ENCODE measurements at regions not wholly inside any gene's neighbourhood (a gene's known extent, or its start where the extent isn't known, plus 50 kb on each side); places are given as distances from the start of the nearest gene placed in this dataset.

DNA sequence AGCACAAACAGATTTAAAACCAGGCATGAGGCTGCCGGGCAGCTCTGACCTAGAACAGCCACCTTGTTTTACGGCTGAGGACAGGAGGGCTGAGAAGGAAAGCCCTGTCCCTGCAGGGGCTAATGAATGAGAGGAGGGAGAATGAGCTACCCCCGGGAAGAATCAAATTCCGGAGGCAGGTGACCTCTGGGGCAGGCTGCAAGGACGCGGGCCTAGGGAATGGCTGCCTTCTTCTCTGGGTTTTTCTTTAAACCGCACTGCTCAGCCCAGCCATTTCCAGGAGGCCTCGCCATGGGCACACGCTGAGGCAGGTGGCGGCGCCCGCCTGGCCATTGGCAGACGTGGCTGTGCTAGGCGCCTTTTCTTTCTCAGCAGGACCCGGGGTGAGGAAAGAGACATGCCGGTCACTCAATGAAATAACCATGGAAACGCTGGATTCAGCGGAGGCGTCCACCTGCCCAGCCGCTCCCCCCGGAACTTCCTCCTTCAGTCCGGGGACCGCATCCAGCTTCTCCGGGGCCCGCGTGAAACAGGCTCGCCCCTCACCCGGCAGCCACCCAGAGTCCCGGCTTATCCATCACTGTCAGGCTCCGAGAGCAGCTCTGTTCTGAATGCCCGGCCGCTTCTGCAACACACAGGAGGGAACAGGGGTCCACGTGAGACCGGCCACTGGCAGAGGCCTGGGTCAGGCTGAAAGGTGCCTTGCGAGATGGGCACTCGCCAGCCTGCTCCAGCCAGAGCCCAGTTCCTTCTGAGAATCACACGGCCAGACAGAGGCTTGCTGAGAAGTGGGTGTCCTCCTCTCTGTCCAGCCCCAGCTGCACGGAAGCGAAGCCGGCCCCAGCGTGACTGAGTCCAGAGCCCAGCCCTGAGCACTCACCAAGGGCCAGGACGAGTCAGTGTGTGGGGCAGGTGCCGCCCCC, 82.1 kb downstream of the PDGFA start:
- 89 to 93% methylated on average over 43 of the region's 43 CpGs for WGBS, 2 donors
- intact Hi-C loops (cut with DNase I): no loop called here
- no peaks in the 10 kb centered on the region for H3K27me3 ChIP-seq
- no peak overlapping the region for H3K27ac ChIP-seq
- no peaks in the 10 kb centered on the region for H3K36me3 ChIP-seq
- no peak for FAIRE-seq
- no peak for DNase-seq
- H3K9me3 ChIP-seq: no peaks in the 10 kb centered on the region
- H3K4me3 ChIP-seq: no peak overlapping the region
- TF ChIP-seq, protein P1, sequence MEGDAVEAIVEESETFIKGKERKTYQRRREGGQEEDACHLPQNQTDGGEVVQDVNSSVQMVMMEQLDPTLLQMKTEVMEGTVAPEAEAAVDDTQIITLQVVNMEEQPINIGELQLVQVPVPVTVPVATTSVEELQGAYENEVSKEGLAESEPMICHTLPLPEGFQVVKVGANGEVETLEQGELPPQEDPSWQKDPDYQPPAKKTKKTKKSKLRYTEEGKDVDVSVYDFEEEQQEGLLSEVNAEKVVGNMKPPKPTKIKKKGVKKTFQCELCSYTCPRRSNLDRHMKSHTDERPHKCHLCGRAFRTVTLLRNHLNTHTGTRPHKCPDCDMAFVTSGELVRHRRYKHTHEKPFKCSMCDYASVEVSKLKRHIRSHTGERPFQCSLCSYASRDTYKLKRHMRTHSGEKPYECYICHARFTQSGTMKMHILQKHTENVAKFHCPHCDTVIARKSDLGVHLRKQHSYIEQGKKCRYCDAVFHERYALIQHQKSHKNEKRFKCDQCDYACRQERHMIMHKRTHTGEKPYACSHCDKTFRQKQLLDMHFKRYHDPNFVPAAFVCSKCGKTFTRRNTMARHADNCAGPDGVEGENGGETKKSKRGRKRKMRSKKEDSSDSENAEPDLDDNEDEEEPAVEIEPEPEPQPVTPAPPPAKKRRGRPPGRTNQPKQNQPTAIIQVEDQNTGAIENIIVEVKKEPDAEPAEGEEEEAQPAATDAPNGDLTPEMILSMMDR (IDR thresholded peaks at IDR 0.05): no peak
- no peak for ATAC-seq
- H3K4me1 ChIP-seq: no peaks in the 10 kb centered on the region

DNA sequence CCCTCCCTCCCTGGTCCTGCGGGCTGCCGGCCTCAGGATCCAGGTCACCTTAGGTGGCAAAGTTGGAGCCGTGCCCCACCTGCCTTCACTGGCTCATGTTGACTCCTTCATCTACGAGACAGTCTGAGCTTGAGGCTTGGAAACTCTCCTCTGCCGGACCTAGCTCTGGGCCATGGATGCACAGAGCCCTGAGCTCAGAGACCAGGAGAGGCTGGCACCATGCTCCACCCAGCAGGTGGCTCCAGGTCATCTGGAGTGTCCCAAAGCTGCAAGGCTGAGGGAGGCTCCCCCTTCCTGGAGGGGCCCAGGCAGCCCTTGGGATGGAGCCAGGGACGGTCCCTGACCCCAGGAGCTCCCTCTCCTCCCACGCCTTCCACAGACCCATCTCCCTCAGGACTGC, 81.3 kb downstream of the PDGFA start:
- no peaks in the 10 kb centered on the region for H3K36me3 ChIP-seq
- TF ChIP-seq, protein P1 (IDR thresholded peaks at IDR 0.05): no peak
- WGBS, 2 donors: 77 to 79% methylated on average over 7 of the region's 7 CpGs
- FAIRE-seq (no peak), DNase-seq (peak in 1 of 6 donors; percentile 42), ATAC-seq (peak in 2 of 4 donors; percentile 40 to 66)
- H3K4me3 ChIP-seq: no peak overlapping the region
- no peak overlapping the region for H3K27ac ChIP-seq
- intact Hi-C loops (cut with DNase I): no loop called here
- no peaks in the 10 kb centered on the region for H3K4me1 ChIP-seq
- H3K9me3 ChIP-seq: no peaks in the 10 kb centered on the region
- H3K27me3 ChIP-seq: no peaks in the 10 kb centered on the region

DNA sequence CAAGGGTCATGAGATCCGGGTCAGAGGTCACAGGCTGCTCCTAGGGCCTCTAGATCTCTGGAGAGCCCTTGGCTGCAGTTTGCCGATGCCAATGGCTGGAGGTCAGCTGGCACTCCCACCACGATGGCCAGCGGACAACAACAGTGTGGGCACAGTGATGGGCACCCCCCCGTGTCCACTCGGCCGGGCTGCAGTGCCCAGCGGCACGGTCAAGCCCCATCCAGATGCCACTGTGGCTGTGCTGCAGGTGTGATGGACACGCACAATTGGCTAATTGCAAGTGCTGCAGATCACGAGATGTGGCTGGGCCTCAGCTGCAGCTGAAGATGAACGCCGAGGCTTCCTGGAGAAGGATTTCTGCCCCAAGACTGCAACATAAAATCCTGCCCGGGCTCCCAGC, 80.7 kb downstream of the PDGFA start:
- WGBS, 2 donors: 90 to 94% methylated on average over 14 of the region's 14 CpGs
- TF ChIP-seq, protein P1 (IDR thresholded peaks at IDR 0.05): no peak
- no peaks in the 10 kb centered on the region for H3K36me3 ChIP-seq
- intact Hi-C loops (cut with DNase I): no loop called here
- no peak overlapping the region for H3K27ac ChIP-seq
- H3K9me3 ChIP-seq: no peaks in the 10 kb centered on the region
- no peaks in the 10 kb centered on the region for H3K27me3 ChIP-seq
- no peak for FAIRE-seq
- ATAC-seq: no peak
- peak in 1 of 6 donors; percentile 34 for DNase-seq
- no peak overlapping the region for H3K4me3 ChIP-seq
- H3K4me1 ChIP-seq: no peaks in the 10 kb centered on the region

DNA sequence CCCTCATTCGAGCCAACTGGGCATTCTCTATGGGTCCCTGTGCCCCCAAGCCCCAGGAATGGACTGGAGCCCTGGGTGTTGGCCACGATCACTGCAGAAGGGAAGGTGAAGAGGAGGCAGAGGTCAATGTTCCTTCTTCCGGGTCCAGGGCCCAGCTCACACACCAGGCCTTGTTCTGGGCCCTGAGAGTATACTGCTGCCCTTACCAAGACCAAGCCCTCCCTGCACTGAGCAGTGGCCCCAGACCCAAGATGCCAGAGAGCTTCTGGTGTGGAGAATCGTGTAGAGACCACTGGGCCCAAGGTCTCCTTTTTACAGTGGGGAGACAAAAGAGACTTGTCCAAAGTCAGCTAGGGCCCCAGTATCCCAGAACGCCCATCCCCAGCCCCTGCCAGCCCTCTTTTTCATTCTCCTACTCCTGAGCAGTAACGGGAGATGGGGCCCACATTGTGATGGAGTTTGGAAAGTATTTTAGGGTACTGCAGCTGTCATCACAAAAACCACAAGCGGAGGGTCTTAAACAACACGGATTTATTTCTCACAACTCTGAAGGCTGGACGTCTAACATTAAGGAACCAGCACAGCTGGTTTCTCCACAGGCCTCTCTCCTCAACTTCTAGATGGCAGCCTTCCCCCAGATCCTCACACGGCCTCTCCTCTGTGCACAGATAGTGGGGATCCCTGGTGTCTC, 79.4 kb downstream of the PDGFA start:
- intact Hi-C loops (cut with DNase I): no loop called here

More for the DNA sequence above, 79.4 kb downstream of the PDGFA start:
- ATAC-seq (no peak), FAIRE-seq (no peak), DNase-seq (no peak)
- Histone ChIP-seq H3K27me3 (no peaks in the 10 kb centered on the region), H3K36me3 (no peaks in the 10 kb centered on the region), H3K4me3 (no peak overlapping the region), H3K27ac (no peak overlapping the region), H3K4me1 (no peaks in the 10 kb centered on the region), H3K9me3 (no peaks in the 10 kb centered on the region)
- 82 to 86% methylated on average over 10 of the region's 10 CpGs for WGBS, 2 donors
- TF ChIP-seq, protein P1 (IDR thresholded peaks at IDR 0.05): no peak
